ENCODE measurements at regions not wholly inside any gene's neighbourhood (a gene's known extent, or its start where the extent isn't known, plus 50 kb on each side); places are given as distances from the start of the nearest gene placed in this dataset.

DNA sequence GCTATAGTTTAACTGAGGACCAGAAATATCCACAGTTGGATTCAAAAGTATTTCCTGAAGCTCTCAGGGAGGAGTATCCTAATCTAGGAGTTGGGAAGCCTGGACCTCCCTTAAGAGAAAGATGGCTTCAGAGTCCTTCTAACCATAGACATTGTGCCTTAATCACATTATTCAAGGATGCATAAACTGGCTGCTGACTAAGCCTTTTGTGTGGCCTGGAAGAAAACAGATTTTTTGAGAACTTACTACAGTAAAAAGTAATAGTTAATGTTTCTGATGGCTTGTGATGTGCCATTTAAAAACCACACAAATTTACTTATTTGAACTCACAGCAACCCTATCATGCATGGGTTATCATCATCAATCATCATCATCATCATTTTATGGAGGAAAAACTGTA lies 126.2 kb upstream of the RPL38 start:
- TF ChIP-seq CTCF (IDR thresholded peaks at IDR 0.05; ENCODE audit: insufficient read depth, missing control alignments): no peak
- FAIRE-seq (no peak), DNase-seq (ENCODE audit: insufficient read length, low spot score) (no peak)

DNA sequence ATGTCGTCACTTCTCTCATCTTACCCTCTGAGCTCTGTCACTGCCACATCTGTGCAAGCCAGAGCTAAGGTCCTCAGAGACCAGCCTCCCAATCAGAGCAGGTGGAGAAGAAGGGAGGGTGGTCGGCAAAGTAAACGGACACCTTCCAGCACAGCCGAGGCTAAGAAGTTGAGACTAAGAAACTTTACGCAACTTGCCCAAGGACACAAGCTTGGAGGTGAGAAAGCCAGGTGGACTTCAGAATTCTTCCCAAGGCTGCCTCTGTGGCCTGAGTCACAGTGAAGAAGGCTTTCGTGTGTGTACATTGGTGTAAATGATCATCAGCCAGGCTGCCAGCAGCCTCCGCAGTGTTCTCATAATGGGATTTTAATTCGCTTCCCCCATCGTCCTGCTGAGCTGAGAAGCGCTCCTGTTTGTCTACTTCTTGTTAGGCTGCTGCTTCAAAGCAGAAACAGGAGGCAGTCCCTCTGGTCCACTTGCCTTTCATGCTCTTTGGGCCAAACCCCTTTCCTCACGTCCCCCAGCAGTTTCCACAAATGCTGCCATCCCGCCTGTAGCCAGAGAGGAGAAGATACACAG lies 125.0 kb upstream of the RPL38 start:
- FAIRE-seq (no peak), DNase-seq (ENCODE audit: insufficient read length, low spot score) (no peak)
- no peak for TF ChIP-seq CTCF (IDR thresholded peaks at IDR 0.05; ENCODE audit: insufficient read depth, missing control alignments)

- DNase-seq (ENCODE audit: insufficient read length, low spot score): no peak
- no peak for TF ChIP-seq CTCF (IDR thresholded peaks at IDR 0.05; ENCODE audit: insufficient read depth, missing control alignments)
- no peak for FAIRE-seq
Measured at GRCh38 chr17:74079537-74080300, 123.8 kb upstream of the RPL38 start.

- DNase-seq (ENCODE audit: insufficient read length, low spot score) (no peak), FAIRE-seq (no peak)
- TF ChIP-seq CTCF (IDR thresholded peaks at IDR 0.05; ENCODE audit: insufficient read depth, missing control alignments): no peak
Measured at GRCh38 chr17:74080656-74081582, 122.6 kb upstream of the RPL38 start.

- no peak for DNase-seq (ENCODE audit: insufficient read length, low spot score)
- no peak for TF ChIP-seq CTCF (IDR thresholded peaks at IDR 0.05; ENCODE audit: insufficient read depth, missing control alignments)
- no peak for FAIRE-seq
Measured at GRCh38 chr17:74082886-74083285, 120.6 kb upstream of the RPL38 start.

GRCh38 chr17:74083321-74083720 lies 120.2 kb upstream of the RPL38 start:
- no peak for FAIRE-seq
- no peak for TF ChIP-seq CTCF (IDR thresholded peaks at IDR 0.05; ENCODE audit: insufficient read depth, missing control alignments)
- no peak for DNase-seq (ENCODE audit: insufficient read length, low spot score)
